ENCODE measurements at regions not wholly inside any gene's neighbourhood (a gene's known extent, or its start where the extent isn't known, plus 50 kb on each side); places are given as distances from the start of the nearest gene placed in this dataset.

GRCh38 chr7:42727451-42727850 lies 184.4 kb downstream of the C7orf25 start:
- Histone ChIP-seq H3K27me3 (no peaks in the 10 kb centered on the region), H3K27ac (no peak overlapping the region), H3K4me3 (no peak overlapping the region), H3K36me3 (no peaks in the 10 kb centered on the region), H3K4me1 (no peaks in the 10 kb centered on the region), H3K9me3 (no peaks in the 10 kb centered on the region)
- ATAC-seq (no peak), DNase-seq (no peak)
- TF ChIP-seq CTCF (IDR thresholded peaks at IDR 0.05 in 4 of 5, conservative IDR thresholded peaks at IDR 0.05 in 1 of 5) (no peak), POLR2A (IDR thresholded peaks at IDR 0.05) (no peak)
- in situ Hi-C loops (cut with MboI; ENCODE audit: low sequenced_read_pairs in 4 of 4): no loop called here
- intact Hi-C loops (cut with DNase I; ENCODE audit: low total_unique reads): no loop called here

- Histone ChIP-seq H3K9me3 (no peaks in the 10 kb centered on the region), H3K27ac (peak overlapping the region in 3 of 4 donors; percentile 17 to 59 (median 38)), H3K4me3 (no peak overlapping the region), H3K27me3 (no peaks in the 10 kb centered on the region), H3K36me3 (no peaks in the 10 kb centered on the region), H3K4me1 (no peaks in the 10 kb centered on the region)
- DNase-seq (no peak), ATAC-seq (peak in 1 of 2 donors; percentile 46)
- no peak for TF ChIP-seq CTCF (IDR thresholded peaks at IDR 0.05 in 4 of 5, conservative IDR thresholded peaks at IDR 0.05 in 1 of 5)
- intact Hi-C loops (cut with DNase I; ENCODE audit: low total_unique reads): no loop called here
- in situ Hi-C loops (cut with MboI; ENCODE audit: low sequenced_read_pairs in 4 of 4): no loop called here
These were observed 185.6 kb downstream of the C7orf25 start for GRCh38 chr7:42726066-42726785.

- no peak overlapping the region for H3K27ac ChIP-seq
These were observed 189.2 kb downstream of the C7orf25 start for GRCh38 chr7:42722716-42723115.

GRCh38 chr7:42722198-42722597 lies 189.7 kb downstream of the C7orf25 start:
- Histone ChIP-seq H3K27ac (no peak overlapping the region), H3K27me3 (no peaks in the 10 kb centered on the region), H3K9me3 (no peaks in the 10 kb centered on the region), H3K4me3 (no peak overlapping the region), H3K4me1 (no peaks in the 10 kb centered on the region), H3K36me3 (no peaks in the 10 kb centered on the region)
- DNase-seq (no peak), ATAC-seq (no peak)
- intact Hi-C loops (cut with DNase I; ENCODE audit: low total_unique reads) (no loop called here), in situ Hi-C loops (cut with MboI; ENCODE audit: low sequenced_read_pairs in 4 of 4) (no loop called here)
- TF ChIP-seq POLR2A (IDR thresholded peaks at IDR 0.05) (no peak), CTCF (IDR thresholded peaks at IDR 0.05 in 4 of 5, conservative IDR thresholded peaks at IDR 0.05 in 1 of 5) (no peak)

More at GRCh38 chr7:42722716-42723115, 189.2 kb downstream of the C7orf25 start:
- no peak overlapping the region for H3K4me3 ChIP-seq
- H3K27me3 ChIP-seq: no peaks in the 10 kb centered on the region
- in situ Hi-C loops (cut with MboI; ENCODE audit: low sequenced_read_pairs in 4 of 4) (no loop called here), intact Hi-C loops (cut with DNase I; ENCODE audit: low total_unique reads) (no loop called here)
- H3K36me3 ChIP-seq: no peaks in the 10 kb centered on the region
- no peaks in the 10 kb centered on the region for H3K9me3 ChIP-seq
- no peak for TF ChIP-seq POLR2A (IDR thresholded peaks at IDR 0.05)
- TF ChIP-seq CTCF (IDR thresholded peaks at IDR 0.05 in 4 of 5, conservative IDR thresholded peaks at IDR 0.05 in 1 of 5): no peak
- ATAC-seq (no peak), DNase-seq (no peak)
- no peaks in the 10 kb centered on the region for H3K4me1 ChIP-seq

All from gastrocnemius medialis (tissue), 4 donors.